ENCODE measurements at regions not wholly inside any gene's neighbourhood (a gene's known extent, or its start where the extent isn't known, plus 50 kb on each side); places are given as distances from the start of the nearest gene placed in this dataset.

DNA sequence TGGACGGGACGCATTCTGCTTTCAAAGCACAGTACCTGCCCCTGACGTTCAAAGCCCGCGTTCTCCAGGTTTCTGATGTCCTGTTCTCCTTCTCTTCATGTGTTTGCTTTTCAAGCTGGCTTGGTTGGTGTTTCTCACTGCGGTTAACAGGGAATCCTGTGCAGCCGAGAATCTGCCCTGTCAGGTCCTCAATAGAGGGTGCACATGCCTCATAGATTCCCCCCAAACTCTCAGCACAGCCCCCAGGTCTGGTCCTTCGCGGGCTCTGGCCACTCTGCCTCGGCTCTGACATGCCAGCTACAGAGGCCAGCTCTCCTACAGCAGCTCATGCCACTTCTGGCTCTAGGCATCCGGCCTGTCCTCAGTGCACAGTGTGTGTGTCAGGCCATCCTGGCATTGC lies 1343.8 kb downstream of the TBC1D22A start:
- TF ChIP-seq FOXP2 (optimal IDR thresholded peaks at IDR 0.05; ENCODE audit: control extremely low read depth, extremely low read length, insufficient read depth): no peak
- TF ChIP-seq EZH2 (IDR thresholded peaks at IDR 0.05): no peak
- TF ChIP-seq POLR2AphosphoS5 (IDR thresholded peaks at IDR 0.05; ENCODE audit: borderline replicate concordance, low read depth, low read length): no peak
- DNase-seq (ENCODE audit: low read depth, low spot score): no peak
- H3K36me3 ChIP-seq (ENCODE audit: insufficient read depth, low read length): no peaks in the 10 kb centered on the region
- H3K4me3 ChIP-seq: no peak overlapping the region
- H3K9me3 ChIP-seq (ENCODE audit: low read depth, low read length): peaks cover 5% of the 10 kb centered on the region; the same call in 1 of the 2 replicates
- H3K9ac ChIP-seq (ENCODE audit: insufficient read length): no peak overlapping the region
- no peak overlapping the region for H3K27ac ChIP-seq

DNA sequence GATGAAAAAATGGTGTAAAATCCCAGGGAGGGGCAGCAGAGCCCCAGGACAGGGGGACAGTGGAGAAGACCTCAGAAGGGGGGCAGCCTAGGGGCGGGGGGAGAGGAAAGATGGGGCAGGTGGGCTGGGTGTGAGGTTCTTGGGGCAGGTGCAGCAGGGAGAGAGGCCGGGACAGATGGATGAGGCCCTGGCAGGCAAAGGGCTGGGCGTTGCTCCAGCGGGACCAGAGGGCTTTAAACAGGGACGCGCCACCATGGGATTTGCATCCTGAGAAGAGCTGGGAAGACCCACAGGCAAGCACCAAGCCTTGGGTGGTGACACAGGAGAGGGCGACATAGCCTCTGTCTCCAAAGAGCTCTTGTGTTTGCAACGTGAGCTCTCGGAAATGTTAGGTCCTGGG lies 1342.8 kb downstream of the TBC1D22A start:
- Histone ChIP-seq H3K4me3 (no peak overlapping the region), H3K9me3 (ENCODE audit: low read depth, low read length) (peaks cover 5% of the 10 kb centered on the region; the same call in 1 of the 2 replicates), H3K36me3 (ENCODE audit: insufficient read depth, low read length) (no peaks in the 10 kb centered on the region), H3K9ac (ENCODE audit: insufficient read length) (no peak overlapping the region), H3K27ac (no peak overlapping the region)
- no peak for DNase-seq (ENCODE audit: low read depth, low spot score)
- no peak for TF ChIP-seq FOXP2 (optimal IDR thresholded peaks at IDR 0.05; ENCODE audit: control extremely low read depth, extremely low read length, insufficient read depth)
- no peak for TF ChIP-seq EZH2 (IDR thresholded peaks at IDR 0.05)
- TF ChIP-seq POLR2AphosphoS5 (IDR thresholded peaks at IDR 0.05; ENCODE audit: borderline replicate concordance, low read depth, low read length): no peak

DNA sequence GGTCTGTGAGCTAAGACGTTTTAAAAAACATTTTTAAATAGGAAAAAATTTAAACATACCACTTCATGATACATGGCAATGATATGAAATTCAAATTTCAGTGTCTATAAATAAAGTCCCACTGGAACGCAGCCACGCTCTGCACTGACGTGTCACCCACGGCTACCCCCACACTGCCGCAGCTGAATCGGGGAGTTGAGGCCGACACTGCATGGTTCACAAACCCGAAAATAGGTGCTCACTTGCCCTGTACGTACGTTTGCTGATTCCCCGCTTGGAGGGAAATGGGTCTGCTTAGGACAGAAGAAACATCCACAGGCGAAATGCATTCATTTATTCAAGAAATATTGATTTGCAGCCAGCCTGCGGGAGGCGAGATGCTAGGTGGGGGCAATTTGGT lies 1342.3 kb downstream of the TBC1D22A start:
- TF ChIP-seq EZH2 (IDR thresholded peaks at IDR 0.05) (no peak), POLR2AphosphoS5 (IDR thresholded peaks at IDR 0.05; ENCODE audit: borderline replicate concordance, low read depth, low read length) (no peak), FOXP2 (optimal IDR thresholded peaks at IDR 0.05; ENCODE audit: control extremely low read depth, extremely low read length, insufficient read depth) (no peak)
- Histone ChIP-seq H3K9ac (ENCODE audit: insufficient read length) (no peak overlapping the region), H3K9me3 (ENCODE audit: low read depth, low read length) (peaks cover 5% of the 10 kb centered on the region; the same call in 1 of the 2 replicates), H3K36me3 (ENCODE audit: insufficient read depth, low read length) (no peaks in the 10 kb centered on the region), H3K27ac (no peak overlapping the region), H3K4me3 (no peak overlapping the region)
- no peak for DNase-seq (ENCODE audit: low read depth, low spot score)

DNA sequence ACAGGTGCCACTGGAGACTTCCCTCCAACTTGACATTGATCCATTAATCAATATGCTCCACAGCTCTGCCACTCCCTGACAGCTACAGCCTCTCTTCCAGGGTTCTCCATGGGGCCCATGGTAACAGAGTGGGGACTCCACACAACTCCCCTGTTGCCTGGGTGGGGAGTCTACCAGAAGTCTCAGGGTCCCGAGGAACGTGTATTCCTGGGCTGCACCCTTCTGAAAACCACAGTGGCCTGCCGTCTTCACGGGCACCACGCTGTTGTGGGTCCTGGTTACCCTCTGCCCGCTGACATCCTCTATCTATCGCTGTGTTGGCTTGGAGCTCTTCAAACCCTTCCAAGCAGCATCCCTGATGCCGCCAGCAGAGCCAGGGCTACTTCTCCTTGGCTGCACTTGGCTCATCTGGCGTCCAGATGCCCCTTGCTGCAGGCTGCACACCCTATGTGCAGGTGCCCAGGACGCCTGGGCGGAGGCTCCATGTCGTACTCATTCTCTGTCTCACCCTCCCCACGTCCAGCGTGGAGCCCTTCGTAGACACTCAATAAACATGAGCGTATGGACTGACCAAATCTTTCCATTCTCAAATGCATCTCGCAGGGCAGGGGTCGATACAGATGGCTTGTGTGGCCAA lies 1341.8 kb downstream of the TBC1D22A start:
- Histone ChIP-seq H3K9ac (ENCODE audit: insufficient read length) (no peak overlapping the region), H3K4me3 (no peak overlapping the region), H3K27ac (no peak overlapping the region), H3K36me3 (ENCODE audit: insufficient read depth, low read length) (no peaks in the 10 kb centered on the region), H3K9me3 (ENCODE audit: low read depth, low read length) (peaks cover 5% of the 10 kb centered on the region; the same call in 1 of the 2 replicates)
- DNase-seq (ENCODE audit: low read depth, low spot score): no peak
- TF ChIP-seq EZH2 (IDR thresholded peaks at IDR 0.05) (no peak), FOXP2 (optimal IDR thresholded peaks at IDR 0.05; ENCODE audit: control extremely low read depth, extremely low read length, insufficient read depth) (no peak), POLR2AphosphoS5 (IDR thresholded peaks at IDR 0.05; ENCODE audit: borderline replicate concordance, low read depth, low read length) (no peak)

DNA sequence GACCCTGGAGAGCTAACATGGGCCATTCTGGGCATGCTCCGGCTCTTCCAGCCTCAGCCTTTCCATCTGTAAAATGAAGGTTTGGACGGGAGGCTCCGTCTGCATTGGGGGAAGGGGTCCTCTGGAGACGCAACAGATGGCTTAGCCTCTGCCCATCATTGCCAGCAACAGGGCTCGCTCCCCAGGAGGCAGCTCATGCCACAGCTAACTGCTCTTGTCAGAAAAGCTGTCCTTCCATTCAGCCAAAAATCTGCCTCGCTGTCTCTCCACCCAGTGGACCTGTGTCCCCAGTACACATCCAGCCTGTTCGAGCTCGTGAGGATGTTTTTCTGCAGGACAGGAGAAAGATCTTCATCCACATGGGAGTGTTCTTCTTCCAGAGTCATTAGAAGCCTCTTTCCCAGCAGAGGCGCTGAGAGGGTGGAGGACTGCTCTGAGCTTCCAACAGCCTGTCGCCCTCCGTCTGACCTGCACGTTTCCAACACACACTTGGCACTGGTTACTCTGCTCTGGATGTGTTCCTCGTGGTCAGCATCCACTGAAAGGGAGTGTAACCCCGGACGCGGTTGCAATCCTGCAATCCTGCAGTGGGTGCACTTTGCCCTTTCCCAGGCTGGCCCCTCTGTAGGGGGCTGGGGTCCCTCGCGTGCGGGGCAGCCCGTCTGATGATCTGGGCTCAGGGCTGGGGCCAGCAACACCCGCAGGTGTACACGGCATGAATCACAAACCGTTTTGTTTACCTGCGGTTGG lies 1340.9 kb downstream of the TBC1D22A start:
- no peak for DNase-seq (ENCODE audit: low read depth, low spot score)
- Histone ChIP-seq H3K9me3 (ENCODE audit: low read depth, low read length) (no peaks in the 10 kb centered on the region), H3K4me3 (no peak overlapping the region), H3K9ac (ENCODE audit: insufficient read length) (no peak overlapping the region), H3K27ac (no peak overlapping the region), H3K36me3 (ENCODE audit: insufficient read depth, low read length) (no peaks in the 10 kb centered on the region)
- TF ChIP-seq EZH2 (IDR thresholded peaks at IDR 0.05) (no peak), FOXP2 (optimal IDR thresholded peaks at IDR 0.05; ENCODE audit: control extremely low read depth, extremely low read length, insufficient read depth) (no peak), POLR2AphosphoS5 (IDR thresholded peaks at IDR 0.05; ENCODE audit: borderline replicate concordance, low read depth, low read length) (no peak)

DNA sequence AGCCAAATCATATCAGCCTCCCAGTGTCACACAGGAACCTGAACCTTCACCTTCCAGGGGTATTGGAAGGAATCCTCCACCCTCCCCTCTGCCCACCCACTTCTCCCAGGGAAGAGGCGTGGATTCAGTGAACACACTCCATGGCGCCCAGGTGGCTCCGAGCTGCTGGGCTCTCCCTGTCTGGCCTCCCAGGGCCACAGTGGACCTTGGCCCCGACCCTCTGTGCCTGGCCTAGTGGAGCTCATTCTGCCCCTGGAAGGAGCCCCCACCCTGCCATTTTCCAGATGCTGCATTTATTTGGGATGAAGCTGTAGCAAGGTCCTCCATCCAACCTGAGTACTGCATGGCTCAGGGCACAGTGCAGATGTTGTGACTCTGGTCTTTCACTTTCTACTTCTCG lies 1340.1 kb downstream of the TBC1D22A start:
- Histone ChIP-seq H3K27ac (no peak overlapping the region), H3K9me3 (ENCODE audit: low read depth, low read length) (no peaks in the 10 kb centered on the region), H3K36me3 (ENCODE audit: insufficient read depth, low read length) (no peaks in the 10 kb centered on the region), H3K4me3 (no peak overlapping the region), H3K9ac (ENCODE audit: insufficient read length) (no peak overlapping the region)
- DNase-seq (ENCODE audit: low read depth, low spot score): no peak
- TF ChIP-seq FOXP2 (optimal IDR thresholded peaks at IDR 0.05; ENCODE audit: control extremely low read depth, extremely low read length, insufficient read depth) (no peak), EZH2 (IDR thresholded peaks at IDR 0.05) (no peak), POLR2AphosphoS5 (IDR thresholded peaks at IDR 0.05; ENCODE audit: borderline replicate concordance, low read depth, low read length) (no peak)

DNA sequence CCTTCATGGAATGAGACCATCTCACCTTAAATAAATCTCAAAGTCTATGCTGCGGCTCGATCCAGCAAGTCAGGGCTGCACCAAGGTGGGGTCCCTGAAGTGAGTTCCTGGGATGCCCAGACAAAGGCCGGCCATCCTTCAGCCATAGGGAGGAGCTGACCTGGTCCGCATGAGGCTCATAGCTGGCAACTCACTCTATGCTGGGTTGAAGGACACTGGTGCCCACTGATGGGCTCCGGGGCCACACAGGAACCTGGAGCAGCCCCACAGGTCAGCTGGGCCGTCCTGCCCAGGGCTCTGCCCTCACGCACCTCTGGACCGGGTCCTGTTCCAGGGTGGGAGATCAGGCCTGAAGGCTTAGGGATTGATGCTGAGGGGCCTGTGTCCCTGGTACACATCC lies 1339.3 kb downstream of the TBC1D22A start:
- Histone ChIP-seq H3K27ac (no peak overlapping the region), H3K9ac (ENCODE audit: insufficient read length) (no peak overlapping the region), H3K4me3 (no peak overlapping the region), H3K36me3 (ENCODE audit: insufficient read depth, low read length) (no peaks in the 10 kb centered on the region), H3K9me3 (ENCODE audit: low read depth, low read length) (no peaks in the 10 kb centered on the region)
- DNase-seq (ENCODE audit: low read depth, low spot score): no peak
- TF ChIP-seq POLR2AphosphoS5 (IDR thresholded peaks at IDR 0.05; ENCODE audit: borderline replicate concordance, low read depth, low read length) (no peak), EZH2 (IDR thresholded peaks at IDR 0.05) (no peak), FOXP2 (optimal IDR thresholded peaks at IDR 0.05; ENCODE audit: control extremely low read depth, extremely low read length, insufficient read depth) (no peak)

DNA sequence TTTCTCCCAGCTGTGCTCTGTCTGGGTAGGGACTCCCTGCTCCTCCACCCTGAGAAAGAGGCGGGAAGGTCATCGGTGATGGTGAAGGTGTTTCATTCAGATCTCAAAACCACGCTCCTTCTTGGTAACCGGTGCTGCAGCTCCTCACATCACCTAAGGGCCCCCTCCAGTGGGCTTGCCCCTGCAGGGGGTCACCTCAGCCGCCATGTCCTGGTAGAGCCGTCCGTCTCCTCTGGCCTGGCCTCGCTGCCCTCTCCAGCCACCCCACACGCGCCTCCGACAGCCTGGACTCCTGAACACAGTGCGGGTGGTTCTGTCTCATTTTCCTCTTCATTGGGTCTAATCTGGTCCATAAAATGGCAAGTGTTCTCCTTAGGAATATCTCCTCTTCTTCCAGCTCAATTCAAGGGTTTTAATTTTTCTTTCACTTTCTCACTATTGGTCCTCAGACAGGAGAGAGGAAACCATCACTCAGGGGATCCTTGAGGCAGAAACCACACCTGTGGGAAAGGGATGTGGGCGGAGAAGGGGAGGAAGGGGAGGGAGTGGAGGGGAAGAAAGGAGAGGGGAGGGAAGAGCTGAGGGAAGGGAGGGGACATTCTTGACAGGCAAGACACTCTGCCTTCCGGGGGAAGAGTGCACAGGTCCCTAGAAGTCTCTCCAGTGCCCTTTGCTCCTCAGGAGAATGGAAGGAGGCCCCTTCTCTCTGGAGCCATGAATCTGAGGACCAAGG lies 1338.4 kb downstream of the TBC1D22A start:
- H3K4me3 ChIP-seq: no peak overlapping the region
- H3K9me3 ChIP-seq (ENCODE audit: low read depth, low read length): no peaks in the 10 kb centered on the region
- H3K36me3 ChIP-seq (ENCODE audit: insufficient read depth, low read length): no peaks in the 10 kb centered on the region
- no peak overlapping the region for H3K27ac ChIP-seq
- no peak overlapping the region for H3K9ac ChIP-seq (ENCODE audit: insufficient read length)
- TF ChIP-seq EZH2 (IDR thresholded peaks at IDR 0.05) (no peak), FOXP2 (optimal IDR thresholded peaks at IDR 0.05; ENCODE audit: control extremely low read depth, extremely low read length, insufficient read depth) (no peak), POLR2AphosphoS5 (IDR thresholded peaks at IDR 0.05; ENCODE audit: borderline replicate concordance, low read depth, low read length) (no peak)
- DNase-seq (ENCODE audit: low read depth, low spot score): no peak
